ENCODE measurements at regions not wholly inside any gene's neighbourhood (a gene's known extent, or its start where the extent isn't known, plus 50 kb on each side); places are given as distances from the start of the nearest gene placed in this dataset.

- CTCF ChIA-PET: no interaction called here
- POLR2A ChIA-PET: no interaction called here
- no peak for ATAC-seq
Observed at GRCh38 chr6:44642349-44642748, 254.8 kb downstream of the CDC5L start.

GRCh38 chr6:44642870-44643522, 255.5 kb downstream of the CDC5L start:
- ATAC-seq (no peak), DNase-seq (ENCODE audit: low read depth, low spot score) (no peak)
- in situ Hi-C loops (cut with HindIII; ENCODE audit: low pct_unique_long_range_greater_than_20kb, low sequenced_read_pairs): no loop called here
- H3K36me3 ChIP-seq (ENCODE audit: control insufficient read depth, insufficient read depth, low read length): no peaks in the 10 kb centered on the region
- H3K9me3 ChIP-seq (ENCODE audit: control insufficient read depth, insufficient read depth, low read depth, low read length): no peaks in the 10 kb centered on the region
- POLR2A ChIA-PET: no interaction called here
- H3K4me3 ChIP-seq (ENCODE audit: low read depth in 2 of 2, low read length in 2 of 2): no peak overlapping the region
- H3K4me1 ChIP-seq (ENCODE audit: control insufficient read depth, insufficient read depth, low read length): no peaks in the 10 kb centered on the region
- no TSS peak for BruUV-seq (replicated peaks)
- no peaks in the 10 kb centered on the region for H3K27me3 ChIP-seq (ENCODE audit: control insufficient read depth, insufficient read depth, low read length)
- intact Hi-C loops (cut with micrococcal nuclease; ENCODE audit: unreplicated experiment): loop anchor here (5.0 kb wide), 1 partner anchor 166 kb away; no protein-coding TSS in a partner anchor
- H3K27ac ChIP-seq (ENCODE audit: low read length): no peak overlapping the region
- CTCF ChIA-PET: interaction anchor here (0.6 kb wide), 1 partner anchor 419 kb away, joined by 4 read pairs; no protein-coding TSS in a partner anchor
- TF ChIP-seq TCF7L2 (IDR thresholded peaks at IDR 0.05; ENCODE audit: low read depth, low read length) (no peak), SIN3A (IDR thresholded peaks at IDR 0.05; ENCODE audit: borderline replicate concordance, insufficient read depth, low read depth, low read length) (no peak), REST (IDR thresholded peaks at IDR 0.05; ENCODE audit: insufficient read depth in 1 of 2, low read depth in 2 of 2, low read length in 1 of 2) (no peak), CTCF (IDR thresholded peaks at IDR 0.05) (no peak)

More at GRCh38 chr6:44642349-44642748, 254.8 kb downstream of the CDC5L start:
- H3K27ac ChIP-seq (ENCODE audit: low read length): no peak overlapping the region
- in situ Hi-C loops (cut with HindIII; ENCODE audit: low pct_unique_long_range_greater_than_20kb, low sequenced_read_pairs) (no loop called here), intact Hi-C loops (cut with micrococcal nuclease; ENCODE audit: unreplicated experiment) (loop anchor here (5.0 kb wide), 1 partner anchor 165 kb away; no protein-coding TSS in a partner anchor)
- no peaks in the 10 kb centered on the region for H3K27me3 ChIP-seq (ENCODE audit: control insufficient read depth, insufficient read depth, low read length)
- no peak for DNase-seq (ENCODE audit: low read depth, low spot score)
- H3K4me3 ChIP-seq (ENCODE audit: low read depth in 2 of 2, low read length in 2 of 2): no peak overlapping the region
- TF ChIP-seq SIN3A (IDR thresholded peaks at IDR 0.05; ENCODE audit: borderline replicate concordance, insufficient read depth, low read depth, low read length) (no peak), POLR2AphosphoS5 (IDR thresholded peaks at IDR 0.05; ENCODE audit: low read depth, low read length) (no peak), TCF7L2 (IDR thresholded peaks at IDR 0.05; ENCODE audit: low read depth, low read length) (no peak), REST (IDR thresholded peaks at IDR 0.05; ENCODE audit: insufficient read depth in 1 of 2, low read depth in 2 of 2, low read length in 1 of 2) (no peak), CTCF (IDR thresholded peaks at IDR 0.05) (no peak)
- no TSS peak for BruUV-seq (replicated peaks)
- H3K4me1 ChIP-seq (ENCODE audit: control insufficient read depth, insufficient read depth, low read length): no peaks in the 10 kb centered on the region
- no peaks in the 10 kb centered on the region for H3K36me3 ChIP-seq (ENCODE audit: control insufficient read depth, insufficient read depth, low read length)
- no peaks in the 10 kb centered on the region for H3K9me3 ChIP-seq (ENCODE audit: control insufficient read depth, insufficient read depth, low read depth, low read length)
